GM12873 (cell line): ENCODE measurements at regions not wholly inside any gene's neighbourhood (a gene's known extent, or its start where the extent isn't known, plus 50 kb on each side); places are given as distances from the start of the nearest gene placed in this dataset.

ENCODE experiments used
- CTCF ChIP-seq: IDR thresholded peaks from 2 replicates; pipeline ENCODE4 v1.5.1; 2012; ENCODE audit warnings: low read depth, mild to moderate bottlenecking, moderate library complexity, low read length, control low read depth; ENCODE audit not compliant: insufficient read depth; ENCODE audit errors: missing control alignments

- no peak for TF ChIP-seq CTCF
Observed at GRCh38 chr2:208584378-208584985, 177.9 kb downstream of the PTH2R start.

- no peak for TF ChIP-seq CTCF
Observed at GRCh38 chr2:208586516-208586915, 179.9 kb downstream of the PTH2R start.

- no peak for TF ChIP-seq CTCF
Observed at GRCh38 chr2:208594642-208595385, 188.2 kb downstream of the PTH2R start.

- TF ChIP-seq CTCF = no peak
Observed at GRCh38 chr2:208595386-208596275, 189.0 kb downstream of the PTH2R start.

- TF ChIP-seq CTCF = no peak
Observed at GRCh38 chr2:208607694-208608093, 201.1 kb downstream of the PTH2R start.

- TF ChIP-seq CTCF = no peak
Observed at GRCh38 chr2:208608122-208608835, 201.7 kb downstream of the PTH2R start.

GRCh38 chr2:208609166-208609804 lies 202.7 kb downstream of the PTH2R start:
- TF ChIP-seq CTCF = no peak
